Vagina (tissue), 2 donors: ENCODE measurements at regions not wholly inside any gene's neighbourhood (a gene's known extent, or its start where the extent isn't known, plus 50 kb on each side); places are given as distances from the start of the nearest gene placed in this dataset.

Experiments used
- CTCF ChIP-seq, 3 experiments: fragments of 450-650 bp in 2 of 3; fragments of 200-600 bp in 1 of 3; sonication (generic) in 1 of 3; IDR thresholded peaks; one replicate each; pipeline ENCODE4 v1.5.1; 2017 to 2019; ENCODE audit warnings: antibody characterized with exemption in 3 of 3, mild to moderate bottlenecking in 2 of 3, moderate library complexity in 2 of 3
- POLR2A ChIP-seq, 2 donors: fragments of 450-650 bp; IDR thresholded peaks; one replicate each; pipeline ENCODE4 v1.6.1; 2017; ENCODE audit warnings: antibody characterized with exemption in 2 of 2, mild to moderate bottlenecking in 2 of 2, moderate library complexity in 2 of 2

DNA sequence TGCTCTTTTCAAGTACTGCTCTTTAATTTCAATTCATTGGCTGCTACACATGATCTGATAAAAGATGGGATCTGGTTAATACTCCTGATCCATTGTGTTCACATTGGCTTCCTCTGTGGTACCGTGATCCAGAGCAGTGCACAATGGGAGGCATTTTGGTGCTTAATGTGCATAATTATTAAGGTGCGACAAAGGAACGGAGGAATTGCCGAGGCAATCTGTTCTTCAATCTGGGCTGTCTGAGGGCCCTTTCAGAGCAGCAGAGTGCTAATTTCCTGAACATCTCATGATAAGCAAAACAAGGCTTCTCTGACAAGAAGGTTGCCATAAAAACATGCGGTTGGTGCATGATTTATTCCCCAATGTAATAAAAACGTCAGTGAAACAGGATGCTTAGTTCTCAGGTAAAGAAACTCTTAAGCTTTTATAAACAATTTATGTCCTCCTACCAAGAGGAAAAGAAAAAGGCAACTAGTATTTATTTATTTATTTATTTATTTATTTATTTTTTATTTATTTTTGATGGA is 64.0 kb upstream of the EPHA3 start:
- TF ChIP-seq CTCF (IDR thresholded peaks at IDR 0.05) (no peak), POLR2A (IDR thresholded peaks at IDR 0.05) (no peak)
